HG02571 (cell line): ENCODE measurements at regions not wholly inside any gene's neighbourhood (a gene's known extent, or its start where the extent isn't known, plus 50 kb on each side); places are given as distances from the start of the nearest gene placed in this dataset.
"Not testable (repeated sequence)": the region's sequence is repeated elsewhere in the genome, so short reads cannot be mapped to it uniquely, and the experiment has no call there.

Experiments
- ATAC-seq: cut with Tn5 transposase; IDR thresholded peaks from one replicate; pipeline ENCODE4 v1.9.1; 2021; ENCODE audit warnings: mild to moderate bottlenecking, moderate library complexity; ENCODE audit not compliant: unreplicated experiment

DNA sequence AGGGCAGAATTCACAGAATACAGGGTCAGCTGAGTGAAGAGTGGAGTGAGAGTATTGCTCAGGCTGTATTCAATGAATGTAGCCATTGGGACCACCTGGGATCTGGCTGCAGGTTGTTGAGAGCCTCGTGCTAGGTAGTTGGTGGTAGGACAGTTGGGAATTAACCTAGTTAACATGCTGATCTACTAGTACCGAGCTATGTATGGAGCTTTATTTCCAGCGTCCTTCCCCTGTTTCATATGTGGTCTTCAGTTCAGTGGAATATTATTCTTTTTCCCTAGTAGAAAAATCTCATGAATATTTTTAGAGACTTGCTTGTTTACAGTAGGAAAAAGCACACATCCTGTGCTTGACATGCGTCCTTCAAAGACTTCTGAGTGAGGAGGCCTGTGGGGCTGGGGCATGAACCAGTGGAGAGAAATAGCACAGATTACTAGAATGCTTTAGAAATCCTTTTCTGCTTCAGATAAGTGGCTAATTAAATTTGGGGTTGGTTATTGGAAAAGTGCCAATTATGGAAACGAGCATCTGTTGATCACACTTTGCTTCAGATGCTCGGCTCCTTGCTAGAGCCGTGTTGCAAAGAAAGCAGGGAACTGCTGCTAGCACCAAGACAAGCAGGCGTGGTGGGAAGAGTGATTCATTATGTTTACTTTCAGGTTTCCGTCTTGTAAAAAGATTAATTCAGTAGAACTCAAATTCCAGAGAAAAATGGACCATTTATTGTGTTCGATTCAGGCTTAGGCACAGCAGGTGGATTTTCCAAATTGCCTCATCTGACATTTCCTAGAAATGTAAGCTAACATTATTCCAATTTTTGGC is 53.6 kb downstream of the ARF6 start:
- ATAC-seq: no peak

DNA sequence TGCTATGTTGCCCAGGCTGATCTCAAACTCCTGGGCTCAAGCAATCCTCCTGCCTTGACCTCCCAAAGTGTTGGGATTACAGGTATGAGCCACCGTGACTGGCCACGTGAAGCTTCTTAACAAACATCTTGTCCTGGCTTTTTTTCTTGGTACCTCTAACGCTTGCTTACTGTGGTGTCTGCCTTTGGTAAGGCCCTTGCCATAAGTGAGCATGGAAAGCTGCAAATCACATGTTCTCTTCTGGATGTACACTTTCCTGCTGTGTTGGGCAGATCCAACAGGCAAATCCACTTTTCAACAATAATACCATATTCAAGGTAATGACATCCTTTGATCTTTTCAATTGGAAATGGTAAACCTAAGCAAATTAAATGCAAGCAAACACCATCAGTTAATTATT is 54.6 kb downstream of the ARF6 start:
- no peak for ATAC-seq

DNA sequence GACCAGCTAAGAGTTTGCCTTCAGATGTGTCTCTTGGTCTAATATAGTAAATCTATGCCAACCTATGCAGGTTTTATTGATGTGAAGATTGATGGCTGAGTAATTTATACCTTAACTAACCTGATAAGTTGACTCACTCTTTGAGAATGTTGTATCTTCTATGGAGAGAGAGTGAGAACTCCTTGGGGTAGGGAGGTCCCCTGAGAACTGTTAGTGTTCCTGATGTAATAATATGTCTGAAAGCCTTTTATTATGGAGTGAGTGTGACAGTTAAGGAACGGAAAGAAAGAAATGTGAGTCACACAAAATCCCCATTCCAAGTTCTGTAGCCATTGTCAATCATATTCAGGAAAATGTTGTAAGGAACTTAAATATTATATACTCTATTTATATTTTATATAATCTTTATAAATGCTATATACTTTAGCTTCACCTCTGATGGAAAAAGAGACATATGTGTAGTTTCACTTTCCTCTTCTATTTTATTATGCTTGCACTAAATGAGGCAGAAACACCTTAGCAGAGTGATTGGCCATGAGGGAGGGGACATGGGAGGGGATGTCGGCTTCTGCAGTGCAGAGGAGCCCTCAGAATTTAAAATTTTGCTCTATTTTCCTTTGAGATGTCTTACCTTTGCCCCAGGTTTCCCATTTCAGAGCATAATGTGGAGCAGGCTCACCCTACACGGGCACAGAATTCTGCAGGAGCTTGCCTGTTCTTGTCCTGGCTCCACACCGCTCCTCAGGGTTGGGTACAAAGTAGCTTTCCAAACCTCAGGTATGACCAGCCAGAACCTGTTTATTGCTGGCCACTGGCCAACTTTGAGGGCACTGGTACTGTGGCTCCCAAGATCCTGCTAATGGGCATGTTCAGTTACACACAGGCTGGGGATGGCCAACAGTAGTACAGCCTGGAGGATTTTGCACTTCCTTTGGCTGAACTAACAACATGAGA is 57.7 kb downstream of the ARF6 start:
- ATAC-seq: no peak

DNA sequence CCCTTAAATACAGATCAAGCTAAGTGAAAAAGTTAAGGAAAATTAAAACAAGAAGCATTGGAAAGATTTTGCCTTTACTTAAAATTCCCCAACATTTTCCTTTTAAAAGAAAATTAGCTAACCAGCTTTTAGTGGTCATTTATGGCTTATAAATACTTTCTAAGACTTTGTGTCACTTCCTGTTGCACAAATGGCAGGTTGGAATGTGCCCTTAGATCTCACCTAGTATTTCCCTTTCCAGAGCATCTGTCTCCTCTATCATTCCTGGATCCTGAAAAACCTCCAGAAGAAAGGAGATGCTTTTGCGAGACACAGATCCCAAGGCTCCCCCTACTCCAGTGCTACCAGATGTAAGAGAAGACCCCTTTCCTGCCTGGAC is 58.3 kb downstream of the ARF6 start:
- no peak for ATAC-seq

DNA sequence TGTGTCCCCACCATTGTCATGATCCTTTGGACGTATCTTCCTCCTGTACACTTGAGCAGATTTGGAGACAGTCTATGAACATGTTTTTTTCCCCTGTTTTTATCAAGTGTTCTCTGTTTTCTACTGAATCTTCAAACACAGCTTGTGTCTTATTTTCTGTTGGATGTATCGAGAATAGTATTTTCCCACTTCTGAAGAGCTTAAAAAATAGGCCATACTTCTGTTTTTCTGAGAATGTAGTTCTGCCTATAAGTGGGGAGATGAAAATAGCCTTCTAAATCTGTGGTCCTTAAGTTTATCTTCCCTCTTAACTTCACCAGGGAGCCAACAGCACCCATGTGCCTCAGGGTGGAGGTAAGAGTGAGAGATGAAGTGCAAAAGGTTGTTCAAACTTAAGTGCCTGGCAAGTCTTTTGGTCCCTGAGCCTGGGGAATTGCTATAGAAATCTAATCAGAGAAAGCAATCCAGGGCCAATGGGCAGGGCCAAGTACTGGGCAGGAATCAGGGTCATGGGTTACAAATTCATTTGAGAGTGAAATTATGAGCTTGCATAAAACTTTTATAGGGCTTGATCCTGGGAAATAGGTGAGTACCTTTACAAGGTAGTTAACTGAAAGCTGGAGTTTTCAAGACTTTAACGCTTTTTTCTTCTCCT is 58.9 kb downstream of the ARF6 start:
- ATAC-seq: no peak

DNA sequence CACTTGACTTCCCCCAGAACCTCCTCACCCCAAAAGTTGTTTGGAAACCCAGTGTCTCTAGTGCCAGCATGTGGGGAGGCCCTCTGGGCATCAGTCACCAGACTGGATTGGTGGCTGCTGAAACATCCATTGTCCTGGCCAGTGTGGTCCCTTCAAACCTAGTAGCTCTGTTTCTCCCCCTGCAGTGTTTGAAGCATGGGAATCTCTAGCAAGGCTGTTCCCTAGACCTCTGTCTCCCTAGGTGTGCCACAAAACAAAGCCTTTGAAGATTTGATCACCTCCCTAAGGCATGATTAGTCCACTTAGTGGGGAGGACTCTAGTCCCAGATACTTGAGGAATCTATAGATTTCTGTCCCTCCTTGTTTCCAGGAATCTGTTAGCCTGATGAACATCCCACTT is 60.3 kb downstream of the ARF6 start:
- no peak for ATAC-seq

DNA sequence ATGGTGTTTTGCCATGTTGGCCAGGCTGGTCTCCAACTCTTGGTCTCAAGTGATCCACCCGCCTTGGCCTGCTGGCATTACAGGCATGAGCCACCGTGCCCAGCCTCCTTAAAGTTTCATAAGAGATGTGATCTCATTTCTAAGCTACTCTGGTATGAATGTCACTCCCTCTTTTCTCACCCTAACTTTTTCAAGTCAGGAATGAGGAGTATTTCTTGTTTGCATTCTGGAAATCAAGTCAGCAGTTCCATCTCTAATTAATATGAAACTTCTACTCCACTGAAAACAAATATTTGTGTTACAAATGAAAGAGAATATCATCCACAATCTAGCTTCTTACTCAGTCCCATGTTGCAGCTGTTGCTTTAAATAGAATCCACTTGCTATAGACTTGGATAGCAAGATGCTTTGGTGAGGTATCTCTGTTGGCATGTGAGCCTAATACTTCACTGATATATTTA is 61.3 kb downstream of the ARF6 start:
- ATAC-seq: no peak

DNA sequence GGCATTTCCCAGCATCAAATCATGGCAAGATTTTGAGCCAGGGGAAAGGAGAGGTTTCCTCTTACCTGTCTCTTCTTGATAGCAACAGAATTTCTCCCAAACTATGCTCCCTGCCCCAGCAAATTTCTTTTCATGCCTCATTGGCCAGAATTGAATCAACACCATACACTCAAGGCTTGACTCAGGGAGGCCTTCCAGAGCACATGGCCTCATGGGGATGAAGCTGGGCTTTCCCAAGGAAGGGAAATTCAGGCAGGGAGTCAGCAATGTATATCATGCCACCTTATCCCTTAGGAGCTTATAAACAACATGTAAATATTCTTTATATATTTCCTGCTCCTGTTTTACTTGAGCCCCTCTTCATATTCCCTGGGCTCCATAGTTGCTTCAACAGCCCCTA is 62.1 kb downstream of the ARF6 start:
- no peak for ATAC-seq

DNA sequence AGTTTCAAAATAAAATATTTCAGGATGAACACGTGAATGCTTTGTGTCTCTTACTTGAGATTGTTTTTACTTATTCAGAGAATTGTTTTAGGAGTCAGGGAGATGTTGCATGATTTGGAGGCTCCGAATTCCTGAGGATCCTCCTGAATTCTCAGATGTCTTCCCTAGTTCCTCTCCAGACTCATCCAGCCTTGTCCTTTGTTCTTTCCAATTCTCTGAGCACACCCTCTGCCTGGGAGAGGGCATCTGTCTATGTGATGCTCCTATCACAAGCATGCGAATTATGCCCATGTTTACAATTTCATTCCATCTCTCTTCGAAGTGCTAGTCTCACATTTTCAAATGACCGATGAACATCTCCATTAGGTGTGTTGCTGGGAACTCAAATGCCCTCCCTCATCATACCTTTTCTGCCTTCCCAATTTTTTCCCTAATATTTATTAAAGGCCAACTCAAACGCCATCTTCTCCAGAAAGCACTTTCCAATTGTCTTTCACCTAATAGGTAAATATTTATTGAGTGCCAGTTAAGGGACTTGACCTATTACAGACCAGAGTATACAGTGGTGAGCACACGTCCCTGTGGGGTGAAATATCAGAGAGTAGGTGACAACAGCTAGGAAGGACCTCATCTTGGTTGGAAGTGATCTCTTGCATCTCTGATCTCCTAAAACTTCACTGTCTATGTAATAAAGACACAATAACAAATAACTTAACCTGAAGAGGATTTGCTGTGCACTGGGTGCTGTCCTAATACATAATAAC is 64.4 kb downstream of the ARF6 start:
- no peak for ATAC-seq

DNA sequence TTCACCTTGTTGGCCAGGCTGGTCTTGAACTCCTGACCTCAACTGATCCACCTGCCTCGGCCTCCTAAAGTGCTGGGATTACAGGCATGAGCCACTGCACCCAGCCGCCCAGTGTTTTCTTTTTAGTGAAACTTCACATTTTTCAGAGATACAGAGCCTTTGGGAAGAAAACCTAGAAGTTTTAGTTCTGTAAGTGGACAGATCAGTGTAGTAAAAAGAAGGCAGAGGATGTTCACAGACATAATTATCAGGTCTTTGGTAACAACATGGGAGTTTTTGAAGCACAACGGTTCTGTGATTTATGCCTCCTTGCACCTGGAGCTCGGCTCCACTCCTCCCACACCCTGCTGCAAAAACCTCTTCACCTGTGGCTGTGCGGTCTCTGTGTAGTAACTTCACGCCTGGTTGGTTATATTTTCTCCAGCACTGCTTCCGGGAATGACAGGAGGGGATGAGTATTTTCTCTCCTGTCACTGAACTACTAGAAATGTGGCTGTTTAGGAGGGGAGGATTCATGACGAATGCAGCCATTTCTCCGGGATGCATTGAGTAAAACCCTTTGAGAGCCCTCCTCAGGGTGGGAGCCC is 67.0 kb downstream of the ARF6 start:
- peak; percentile 55 for ATAC-seq

DNA sequence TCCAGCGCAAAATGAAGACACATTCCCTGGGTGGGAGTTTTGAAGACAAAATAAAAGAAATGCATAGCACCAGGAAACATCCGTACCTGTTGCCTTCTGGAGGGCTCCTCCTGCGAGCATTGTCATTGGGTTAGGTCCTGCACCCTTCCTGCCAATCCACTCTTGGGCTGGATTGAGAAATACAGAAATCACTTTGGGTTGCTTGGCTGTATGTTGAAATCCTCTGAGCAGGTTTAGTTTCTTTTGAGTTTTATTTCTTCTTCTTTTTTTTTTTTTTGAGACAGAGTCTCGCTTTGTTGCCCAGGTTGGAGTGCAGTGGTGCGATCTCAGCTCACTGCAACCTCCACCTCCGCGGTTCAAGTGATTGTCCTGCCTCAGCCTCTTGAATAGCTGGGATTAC is 67.6 kb downstream of the ARF6 start:
- no peak for ATAC-seq

DNA sequence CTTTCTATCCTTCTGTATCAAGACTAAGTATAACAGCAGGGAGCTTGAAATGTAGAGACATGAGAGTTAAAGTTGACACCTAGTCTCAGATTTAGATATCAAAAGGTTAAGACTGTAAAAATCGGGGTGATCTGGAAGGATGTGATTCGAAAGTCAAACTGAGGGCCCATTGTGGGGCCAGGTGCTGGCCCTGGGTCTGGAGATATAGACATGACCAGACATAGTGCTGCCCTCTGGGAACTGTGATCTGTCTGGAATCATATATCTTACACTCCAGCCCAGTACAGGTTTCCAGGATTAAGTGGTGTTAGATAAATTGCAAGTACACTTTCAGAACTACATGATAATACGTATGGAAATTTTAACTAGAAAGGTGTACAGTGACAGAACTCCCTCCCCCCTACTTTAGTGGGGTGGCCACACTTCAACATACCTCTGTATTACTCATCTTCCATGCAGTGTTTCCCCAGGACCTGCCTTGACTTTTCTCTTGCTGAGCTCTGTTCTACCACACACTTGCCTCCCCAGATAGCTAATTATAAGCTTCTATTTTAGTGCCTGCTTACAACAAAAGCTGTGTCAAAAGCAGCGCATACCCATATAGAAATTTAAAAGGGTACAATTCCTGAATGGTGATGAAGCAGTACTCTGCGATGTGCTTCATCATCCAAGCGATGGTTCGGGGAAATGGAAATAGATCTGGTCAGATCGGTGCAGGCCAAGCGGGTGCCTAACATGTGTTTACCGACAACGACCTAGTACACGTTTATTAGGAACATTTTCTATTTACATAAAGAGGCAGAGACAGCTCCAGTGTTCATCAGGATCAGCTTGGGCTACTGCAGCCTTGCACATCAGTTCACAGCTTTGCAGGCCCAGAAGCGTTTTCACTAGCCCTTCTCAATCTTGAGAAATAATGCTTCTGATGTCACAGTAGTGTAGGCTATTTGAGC is 68.7 kb downstream of the ARF6 start:
- ATAC-seq: peak; percentile 47

DNA sequence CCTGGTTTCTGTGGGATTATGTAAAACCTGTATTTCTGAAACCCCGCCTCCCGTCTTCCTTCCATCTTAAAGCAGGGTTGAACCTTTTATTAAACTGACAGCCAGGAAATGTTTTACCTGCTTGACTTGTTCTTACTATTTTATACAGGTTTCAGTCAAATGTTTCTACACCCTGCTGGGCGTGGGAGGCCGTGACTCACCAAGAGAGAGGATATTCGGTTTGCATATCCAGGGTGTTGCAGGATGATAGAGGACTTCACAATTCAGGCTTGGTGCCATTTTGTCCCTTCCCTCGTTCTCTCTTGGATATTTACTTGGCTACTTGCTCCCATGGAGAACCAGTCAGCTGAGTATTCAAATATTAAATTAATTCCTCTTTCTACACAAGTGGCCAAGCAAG is 69.7 kb downstream of the ARF6 start:
- ATAC-seq: peak; percentile 42

DNA sequence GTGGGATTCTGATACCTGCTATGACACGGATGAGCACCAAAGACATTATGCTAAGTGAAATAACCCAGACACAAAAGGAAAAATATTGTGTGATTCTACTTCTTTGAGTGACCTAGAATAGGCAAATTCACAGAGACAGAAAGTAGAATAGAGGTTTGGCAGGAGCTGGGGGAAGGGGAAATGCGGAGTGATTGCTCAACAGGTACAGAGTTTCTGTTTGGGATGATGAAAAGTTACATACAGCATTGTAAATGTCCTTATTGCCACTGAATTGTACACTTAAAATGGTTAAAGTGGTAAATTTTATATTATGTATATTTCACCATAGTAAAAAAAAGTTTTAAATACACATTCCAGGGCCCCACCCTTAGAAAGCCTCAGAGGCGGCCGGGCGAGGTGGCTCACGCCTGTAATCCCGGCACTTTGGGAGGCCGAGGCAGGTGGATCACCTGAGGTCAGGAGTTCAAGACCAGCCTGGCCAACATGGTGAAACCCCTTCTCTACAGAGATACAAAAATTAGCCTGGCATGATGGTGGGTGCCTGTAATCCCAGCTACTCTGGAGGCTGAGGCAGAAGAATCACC is 72.3 kb downstream of the ARF6 start:
- ATAC-seq: not testable (repeated sequence)

DNA sequence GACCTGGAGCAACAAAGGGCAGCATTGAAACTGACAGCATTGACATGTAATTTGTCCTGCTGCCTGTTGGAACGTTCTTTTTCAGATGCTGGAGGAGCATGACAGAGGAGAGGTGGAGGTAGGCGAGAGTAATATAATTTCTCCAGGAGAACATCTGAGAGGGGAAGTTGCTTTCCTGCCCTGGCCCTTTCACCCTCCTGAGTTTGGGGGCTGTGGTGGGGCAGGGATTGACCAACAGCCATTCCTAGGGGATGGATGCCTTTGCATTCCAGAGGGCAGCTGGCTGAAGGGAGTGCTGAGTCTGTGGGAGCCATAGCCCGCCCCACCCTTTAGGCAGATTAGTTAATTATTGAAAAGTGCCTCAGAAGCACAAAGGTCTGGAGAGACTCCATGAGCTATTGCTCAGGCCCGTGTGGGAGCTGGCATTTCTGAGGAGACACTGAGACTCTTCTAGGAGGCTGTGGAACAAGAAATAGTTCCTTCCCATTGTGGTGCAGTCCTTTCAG is 73.5 kb downstream of the ARF6 start:
- ATAC-seq: no peak

DNA sequence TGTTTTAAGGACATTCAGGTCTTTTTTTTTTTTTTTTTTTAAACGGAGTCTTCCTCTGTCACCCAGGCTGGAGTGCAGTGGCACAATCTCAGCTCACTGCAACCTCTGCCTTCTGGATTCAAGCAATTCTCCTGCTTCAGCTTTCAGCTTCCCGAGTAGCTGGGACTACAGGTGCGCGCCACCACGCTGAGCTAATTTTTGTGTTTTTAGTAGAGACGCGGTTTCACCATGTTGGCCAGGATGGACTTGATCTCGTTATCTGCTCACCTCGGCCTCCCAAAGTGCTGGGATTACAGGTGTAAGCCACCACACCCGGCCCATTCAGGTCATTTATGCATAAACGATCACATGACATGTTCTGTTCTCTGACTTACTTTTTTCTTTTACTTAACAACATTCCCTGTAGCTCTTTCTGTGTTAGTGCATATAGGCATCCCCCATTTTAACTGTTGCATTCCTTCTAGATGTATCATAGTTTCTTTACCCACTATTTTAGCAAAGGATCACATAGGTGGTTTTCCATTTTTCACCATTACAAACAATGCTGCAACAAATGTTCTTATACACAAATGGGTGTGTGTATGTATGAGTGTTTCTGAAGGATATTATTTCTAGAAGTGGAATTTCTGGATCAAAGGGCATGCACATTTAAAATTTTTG is 74.2 kb downstream of the ARF6 start:
- no peak for ATAC-seq

DNA sequence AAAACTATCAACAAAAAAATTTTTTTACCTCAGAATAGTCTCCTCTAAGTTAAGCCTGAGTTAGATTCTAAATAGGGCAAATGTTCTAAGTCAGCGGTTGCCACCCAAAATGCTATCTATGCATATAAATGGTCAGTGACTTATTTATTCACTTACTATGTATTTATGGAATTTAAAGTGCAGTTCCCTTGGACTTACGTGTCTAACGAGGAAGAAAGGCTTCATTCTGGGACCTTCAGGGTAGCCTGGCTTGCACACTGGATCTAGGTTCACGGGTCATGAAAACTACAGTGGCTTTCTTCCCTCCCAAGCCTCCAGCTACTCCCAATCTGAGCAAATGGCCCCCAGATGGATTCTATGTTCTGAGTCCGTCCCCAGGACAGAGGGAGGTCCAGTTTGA is 77.1 kb downstream of the ARF6 start:
- no peak for ATAC-seq
